ENCODE measurements at regions not wholly inside any gene's neighbourhood (a gene's known extent, or its start where the extent isn't known, plus 50 kb on each side); places are given as distances from the start of the nearest gene placed in this dataset.
"Not testable (repeated sequence)": the region's sequence is repeated elsewhere in the genome, so short reads cannot be mapped to it uniquely, and the experiment has no call there.

- no peak for DNase-seq
Observed at GRCh38 chr6:69623357-69623756, 173.5 kb downstream of the LMBRD1 start.

GRCh38 chr6:69622924-69623323, 173.9 kb downstream of the LMBRD1 start:
- DNase-seq, result no peak

DNA sequence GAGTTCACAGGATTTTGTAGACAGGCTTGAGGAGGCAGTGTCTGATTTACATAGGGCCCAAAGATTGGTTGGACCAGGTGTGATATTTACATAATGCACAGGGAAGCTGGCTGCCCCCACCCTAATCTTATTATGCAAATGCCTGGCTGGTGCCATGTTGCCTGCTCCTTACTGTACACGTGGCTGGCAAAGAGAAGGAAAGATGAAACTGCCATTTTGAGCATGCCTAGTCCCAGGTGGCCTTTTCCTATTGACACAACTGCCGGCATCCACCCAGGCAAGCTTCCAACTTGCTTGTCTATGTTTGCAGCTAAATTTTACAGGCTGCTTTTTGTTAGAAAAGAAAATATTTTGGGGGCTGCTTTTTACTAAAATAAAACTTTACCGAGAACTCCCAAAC, 174.6 kb downstream of the LMBRD1 start:
- DNase-seq, result no peak

- DNase-seq, result no peak
Observed at GRCh38 chr6:69617163-69617562, 179.6 kb downstream of the LMBRD1 start.

DNA sequence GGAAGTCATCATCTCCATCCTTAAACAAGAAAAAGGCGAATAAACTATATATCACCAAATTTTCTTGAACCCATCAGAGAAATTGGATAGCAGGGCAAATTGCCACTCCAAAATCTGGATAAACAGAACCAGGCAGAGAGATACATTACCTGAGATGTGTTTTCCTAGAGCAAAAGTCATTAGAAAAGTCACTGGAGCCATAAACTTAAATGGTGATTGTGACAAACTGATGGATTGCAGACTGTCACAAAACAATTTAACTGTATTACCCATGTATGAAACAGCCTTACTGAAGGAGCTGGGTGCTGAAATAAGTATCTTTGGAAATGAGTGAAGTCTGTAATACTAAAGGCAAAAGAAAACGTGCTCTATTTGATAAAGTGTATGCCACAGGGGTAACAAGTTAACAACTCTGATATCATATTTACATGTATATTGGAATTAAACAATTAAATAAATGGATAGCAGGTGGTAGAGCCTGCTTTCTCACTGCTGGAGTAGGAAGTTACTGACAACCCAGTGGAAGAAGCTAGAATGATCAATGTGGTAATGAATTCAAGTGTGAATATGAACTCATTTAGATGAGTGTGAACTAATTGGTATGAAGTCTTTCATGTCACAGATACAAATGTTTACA, 186.9 kb downstream of the LMBRD1 start:
- DNase-seq, result no peak

GRCh38 chr6:69601132-69601531, 195.7 kb downstream of the LMBRD1 start:
- no peak for DNase-seq

DNA sequence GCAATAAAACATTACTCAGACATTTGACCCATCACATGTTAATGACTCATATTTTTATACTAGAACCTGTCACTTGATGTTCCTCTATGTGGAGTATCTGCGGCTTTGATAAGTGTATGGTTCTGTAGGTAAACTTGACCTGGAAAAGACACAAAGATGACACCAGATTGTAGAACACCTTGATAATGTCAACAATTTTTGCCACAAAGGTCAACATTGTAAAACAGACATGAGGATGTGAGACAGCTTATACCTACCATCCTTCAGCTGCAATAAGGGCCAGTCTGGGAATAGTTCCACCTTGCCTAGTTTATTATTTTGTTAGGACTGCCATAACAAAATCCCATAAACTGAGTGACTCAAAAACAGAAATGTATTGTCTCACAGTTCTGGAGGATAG, 202.4 kb downstream of the LMBRD1 start:
- DNase-seq, result no peak

DNA sequence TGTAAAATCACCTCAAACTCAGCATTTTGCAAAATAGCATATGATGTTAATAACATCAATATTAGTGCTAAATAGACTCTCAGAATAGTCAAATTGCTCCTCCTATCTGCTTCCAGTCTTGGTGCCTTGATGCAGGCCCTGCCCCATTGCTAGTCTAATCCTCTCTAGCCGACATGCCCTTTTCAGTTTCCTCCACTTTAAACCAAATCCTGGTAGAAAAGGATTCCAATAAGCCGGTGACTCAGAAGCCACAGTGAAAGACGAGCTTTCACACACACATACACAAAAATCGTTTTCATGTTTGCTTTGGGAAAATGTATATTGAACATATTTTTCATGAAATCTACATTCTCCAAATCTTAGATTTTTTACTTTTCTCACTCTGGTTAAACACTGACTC, 203.1 kb downstream of the LMBRD1 start:
- peak; percentile 9 for DNase-seq

DNA sequence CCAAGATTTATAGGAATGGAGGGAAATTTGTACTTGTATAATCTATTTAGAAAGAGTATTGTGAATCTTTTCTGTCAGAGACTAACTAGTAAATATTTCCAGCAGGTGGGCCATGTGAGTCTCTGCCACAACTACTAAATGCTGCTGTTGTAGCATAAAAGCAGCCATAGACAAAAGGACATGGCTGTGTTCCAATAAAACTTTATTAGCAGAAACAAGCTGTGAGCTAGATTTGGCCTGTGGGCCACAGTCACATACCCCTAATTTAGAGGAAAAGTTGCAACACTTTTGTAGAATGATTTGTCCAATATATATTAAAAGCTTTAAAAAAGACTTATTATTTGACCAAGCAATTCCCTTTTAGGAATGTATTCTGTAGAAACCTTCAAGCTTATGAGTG, 207.2 kb downstream of the LMBRD1 start:
- DNase-seq, result no peak

GRCh38 chr6:69584913-69585729, 211.7 kb downstream of the LMBRD1 start:
- DNase-seq, result peak; percentile 66

DNA sequence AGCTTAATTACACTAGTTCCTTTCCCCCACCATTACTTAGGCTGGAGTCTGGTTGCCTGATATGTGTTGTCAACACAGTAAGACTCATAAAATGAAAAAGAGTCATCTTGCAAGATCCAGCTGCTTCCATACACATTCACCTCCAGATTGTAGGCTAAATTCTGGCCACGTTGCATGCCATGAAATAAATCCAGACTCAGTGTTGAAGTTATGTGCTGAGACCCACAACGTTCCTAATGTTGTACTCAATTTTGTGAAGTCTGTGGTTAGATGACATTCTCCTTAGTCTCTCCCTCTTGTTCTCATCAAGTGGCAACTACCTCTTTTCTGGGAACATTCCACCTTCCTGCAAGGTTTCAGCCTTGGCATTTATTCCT, 212.3 kb downstream of the LMBRD1 start:
- no peak for DNase-seq

DNA sequence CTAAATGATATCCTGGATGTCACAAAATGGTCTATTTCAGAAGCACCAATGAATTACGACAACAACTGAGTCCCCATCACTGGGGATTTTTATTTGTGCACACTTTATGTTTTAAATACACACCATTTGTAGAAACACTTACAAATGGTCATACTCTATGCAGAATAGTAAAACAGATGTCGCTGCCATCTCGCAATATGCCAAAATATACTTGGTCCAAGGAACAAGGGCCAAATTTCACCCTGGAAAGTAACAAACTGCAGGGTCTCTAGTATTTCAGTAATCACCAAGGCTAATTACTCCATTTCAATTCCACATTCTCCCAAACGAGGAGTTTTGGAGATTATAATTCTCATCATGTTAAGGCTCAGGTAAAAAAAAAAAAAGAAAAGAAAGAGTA, 215.2 kb downstream of the LMBRD1 start:
- DNase-seq, result no peak

DNA sequence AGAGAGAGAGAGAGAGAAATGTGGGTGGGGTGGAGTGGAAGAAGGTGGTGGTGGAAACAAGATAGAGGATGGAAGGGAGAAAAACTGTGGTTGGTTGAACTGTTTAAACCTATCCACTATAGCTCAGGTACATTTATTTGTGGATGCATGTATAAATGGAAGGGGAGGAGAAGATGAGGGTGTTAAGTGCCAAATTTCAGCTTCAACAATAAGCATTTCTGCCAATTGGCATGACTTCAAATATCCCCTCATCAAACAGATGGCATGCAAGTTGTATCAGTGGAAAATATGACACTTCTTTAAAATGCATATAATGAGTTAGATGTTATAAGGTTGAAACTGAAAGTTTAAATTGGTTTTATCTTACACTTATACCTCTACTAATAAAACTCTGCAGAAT, 216.1 kb downstream of the LMBRD1 start:
- DNase-seq, result no peak

DNA sequence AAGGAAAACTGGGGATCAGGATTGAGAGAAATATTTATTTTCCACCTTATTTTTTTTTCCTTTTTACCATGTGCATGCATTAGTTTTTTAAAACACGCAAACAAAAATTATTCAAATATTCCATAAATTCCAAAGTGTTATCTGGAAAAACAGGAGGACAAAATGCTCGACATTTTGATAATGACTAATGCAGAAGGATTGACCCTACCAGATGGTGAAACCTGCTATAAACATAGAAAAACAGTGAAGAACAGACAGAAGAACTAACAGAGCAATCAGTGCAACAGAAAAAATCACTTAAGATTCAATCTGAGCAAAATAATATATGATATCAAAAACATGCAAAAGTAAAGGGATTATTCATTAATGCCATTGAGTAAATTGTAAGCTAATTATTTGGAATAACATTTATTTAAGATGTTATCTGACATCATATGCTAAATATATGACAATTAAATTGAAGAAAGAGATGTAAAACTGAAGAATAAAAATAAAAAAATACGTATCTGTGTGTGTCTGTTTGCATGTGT, 218.4 kb downstream of the LMBRD1 start:
- DNase-seq, result no peak

DNA sequence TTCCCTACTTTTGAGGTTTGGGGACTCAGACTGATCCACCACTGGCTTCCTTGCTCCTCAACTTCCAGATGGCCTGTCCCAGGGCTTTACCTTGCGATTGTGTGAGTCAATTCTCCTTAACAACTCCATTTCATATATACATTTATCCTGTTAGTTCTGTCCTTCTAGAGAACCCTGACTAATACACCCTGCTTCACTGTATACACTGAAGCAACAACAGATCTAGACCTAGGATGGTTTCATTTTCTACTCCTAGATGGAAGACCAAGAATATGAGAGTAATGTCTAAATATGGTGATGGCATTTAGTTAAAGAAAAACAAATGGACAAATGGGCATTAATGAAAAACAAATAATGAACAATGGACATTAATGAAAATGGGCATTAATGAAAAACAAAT, 225.6 kb downstream of the LMBRD1 start:
- DNase-seq, result no peak

DNA sequence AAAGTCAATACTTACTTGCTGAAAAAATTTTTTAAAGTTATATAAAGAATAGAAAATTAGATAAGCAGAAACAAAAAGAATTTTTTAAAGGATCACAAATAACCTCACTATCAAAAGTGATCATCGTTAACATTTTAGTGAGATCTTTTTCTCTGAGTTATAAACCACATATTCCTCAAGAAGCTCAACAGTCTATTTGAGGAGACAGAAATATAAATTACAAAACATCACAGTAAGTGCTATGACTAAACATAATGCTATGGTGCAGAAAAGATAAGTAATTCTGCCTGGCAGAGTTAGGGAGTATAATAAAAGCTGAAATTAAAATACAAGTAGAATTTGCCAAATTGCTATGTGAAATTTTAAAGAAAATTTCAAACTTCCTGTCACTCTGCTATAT, 226.7 kb downstream of the LMBRD1 start:
- DNase-seq, result no peak

DNA sequence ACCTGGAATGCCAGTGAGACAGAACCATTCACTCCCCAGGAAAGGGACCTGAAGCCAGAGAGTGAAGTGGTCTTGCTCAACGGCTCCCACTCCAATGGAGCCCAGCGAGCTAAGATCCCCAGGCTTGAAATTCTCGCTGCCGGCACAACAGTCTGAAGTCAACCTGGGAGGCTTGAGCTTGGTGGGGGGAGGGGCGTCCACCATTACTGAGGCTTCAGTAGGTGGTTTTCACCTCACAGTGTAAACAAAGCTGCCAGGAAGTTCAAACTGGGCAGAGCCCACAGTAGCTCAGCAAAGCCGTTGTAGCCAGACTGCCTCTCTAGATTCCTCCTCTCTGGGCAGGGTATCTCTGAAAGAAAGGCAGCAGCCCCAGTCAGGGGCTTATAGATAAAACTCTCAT, 236.2 kb downstream of the LMBRD1 start:
- not testable (repeated sequence) for DNase-seq

- no peak for DNase-seq
Observed at GRCh38 chr6:69555088-69555638, 241.6 kb downstream of the LMBRD1 start.

DNA sequence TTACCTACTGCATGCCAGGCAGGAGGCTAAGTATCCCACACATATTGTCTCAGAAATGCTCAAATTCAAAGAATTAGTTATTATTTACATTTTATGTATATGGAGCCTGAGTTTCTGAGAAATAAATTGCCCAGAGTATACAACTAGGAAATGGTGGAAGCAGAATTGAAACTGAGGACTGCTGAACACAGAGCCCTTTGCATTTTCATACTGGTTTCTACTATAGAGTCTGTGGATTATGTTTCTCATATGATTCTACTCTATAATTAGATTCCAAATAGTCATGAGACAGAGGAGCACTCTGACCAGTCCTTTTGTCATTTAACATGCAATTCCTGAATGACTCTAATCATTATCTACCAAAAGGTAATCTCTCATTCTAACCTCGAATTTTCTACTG, 254.3 kb downstream of the LMBRD1 start:
- DNase-seq, result peak; percentile 2

DNA sequence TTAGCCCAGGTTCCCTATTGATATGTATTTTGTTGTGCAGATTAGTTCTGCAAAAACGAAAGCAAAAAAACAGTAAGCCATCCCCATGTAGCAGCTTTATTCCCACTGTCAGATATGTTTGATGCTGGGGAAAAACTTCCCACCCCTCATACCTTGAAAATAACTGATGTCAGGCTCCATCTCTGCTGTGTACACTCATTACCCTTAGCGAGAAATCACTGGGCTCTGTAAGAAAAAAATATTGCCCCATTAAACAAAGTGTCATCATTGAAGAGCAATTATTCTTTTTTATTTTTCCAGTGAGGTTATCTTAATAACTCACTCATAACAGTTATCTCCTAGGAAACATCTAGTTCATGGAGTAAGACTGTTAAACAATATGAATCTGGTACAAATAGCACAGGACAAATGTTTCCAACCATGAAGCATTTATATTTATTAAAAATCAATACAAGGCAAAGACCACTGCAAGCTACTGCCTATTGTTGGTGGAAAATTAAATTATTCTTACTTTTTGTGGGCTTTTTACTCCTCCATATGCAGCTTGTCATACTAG, 268.8 kb downstream of the LMBRD1 start:
- DNase-seq, result no peak

GRCh38 chr6:69515480-69515879, 281.3 kb downstream of the LMBRD1 start:
- not testable (repeated sequence) for DNase-seq

DNA sequence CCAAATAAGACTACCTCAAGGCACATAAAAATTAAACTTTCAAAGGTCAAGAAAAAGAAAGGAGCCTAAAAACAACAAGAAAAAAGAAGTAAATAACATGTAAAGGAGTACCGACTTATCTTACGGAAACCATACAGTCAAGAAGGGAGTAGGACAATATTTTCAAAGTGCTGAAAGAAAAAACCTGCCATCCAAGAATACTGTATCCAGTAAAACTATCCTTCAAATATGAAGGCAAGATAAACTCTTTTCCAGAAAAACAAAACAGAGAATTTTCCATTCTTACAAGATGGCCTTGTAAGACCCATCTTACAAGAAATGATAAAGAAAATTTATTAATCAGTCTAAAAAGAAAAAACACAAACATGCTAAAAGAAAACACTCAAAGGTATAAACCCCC, 302.2 kb downstream of the LMBRD1 start:
- DNase-seq, result no peak

DNA sequence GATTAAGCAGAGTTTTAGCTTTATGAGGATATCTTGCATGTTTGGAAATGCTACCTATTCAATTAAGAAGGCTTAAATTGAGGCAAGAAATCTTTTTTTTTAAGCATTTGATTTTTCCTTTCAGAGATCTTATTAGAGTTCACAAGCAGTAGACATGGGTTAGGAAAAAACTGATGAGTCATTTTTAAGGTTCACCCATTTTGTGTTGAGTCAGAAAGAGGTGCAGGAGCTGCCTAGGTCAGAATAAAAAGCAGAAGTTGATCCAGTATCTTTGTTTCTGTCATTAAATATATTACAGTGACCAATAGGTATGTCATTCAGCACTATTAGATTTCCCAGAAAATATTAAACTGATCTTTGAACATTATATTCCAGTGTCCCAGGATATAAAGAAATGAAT, 306.8 kb downstream of the LMBRD1 start:
- no peak for DNase-seq

DNA sequence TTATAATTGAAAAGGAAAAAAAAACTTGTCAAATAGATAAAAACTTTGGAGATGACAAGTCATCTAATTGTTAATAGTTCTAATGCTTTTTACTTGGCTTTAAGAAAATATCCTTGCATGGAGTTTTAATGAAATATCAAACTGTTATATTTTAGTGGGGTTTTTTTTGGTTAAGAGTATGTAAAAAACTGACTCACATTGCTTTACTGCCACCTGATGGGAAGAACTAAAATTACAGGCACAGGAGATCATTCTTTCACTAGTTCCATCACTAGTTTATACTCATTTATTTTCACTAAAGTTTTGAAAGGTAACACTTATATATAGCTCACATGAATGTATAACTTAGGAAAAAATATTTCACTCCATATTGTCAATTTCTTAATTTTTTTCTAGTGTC, 309.1 kb downstream of the LMBRD1 start:
- peak; percentile 2 for DNase-seq

Measured in MV-4-11 (cell line).